Tibial nerve (tissue), 4 donors: ENCODE measurements at regions not wholly inside any gene's neighbourhood (a gene's known extent, or its start where the extent isn't known, plus 50 kb on each side); places are given as distances from the start of the nearest gene placed in this dataset.
"Not testable (repeated sequence)": the region's sequence is repeated elsewhere in the genome, so short reads cannot be mapped to it uniquely, and the experiment has no call there.

Experiments used
- DNase-seq, 2 donors: peaks; one replicate each; pipeline ENCODE4 v3.0.0-alpha.2; 2019; ENCODE audit warnings: low spot score in 2 of 2
- H3K27ac ChIP-seq, 4 donors: fragments of 200-600 bp; sonication (generic) in 3 of 4; one replicate each; pipeline ENCODE4 v1.5.1; 2017 to 2019; ENCODE audit warnings: mild to moderate bottlenecking in 1 of 4
- H3K27me3 ChIP-seq, 2 donors: fragments of 200-600 bp; sonication (generic) in 1 of 2; one replicate each; pipeline versions ENCODE4 v1.5.1 to v1.6.0; 2017 to 2019
- H3K36me3 ChIP-seq, 3 donors: fragments of 200-600 bp; sonication (generic); one replicate each; pipeline ENCODE4 v1.5.1; 2018 to 2019
- H3K4me1 ChIP-seq, 4 donors: fragments of 200-600 bp; sonication (generic) in 3 of 4; one replicate each; pipeline ENCODE4 v1.5.1; 2017 to 2019
- H3K4me3 ChIP-seq, 4 donors: fragments of 200-600 bp; sonication (generic) in 3 of 4; one replicate each; pipeline ENCODE4 v1.5.1; 2017 to 2019; ENCODE audit warnings: mild to moderate bottlenecking in 1 of 4, moderate library complexity in 1 of 4
- H3K9me3 ChIP-seq, 4 donors: fragments of 200-600 bp; sonication (generic) in 3 of 4; one replicate each; pipeline ENCODE4 v1.5.1; 2017 to 2019
- CTCF ChIP-seq, 5 experiments: fragments of 200-600 bp in 3 of 5; fragments of 450-650 bp in 2 of 5; sonication (generic) in 3 of 5; IDR thresholded peaks; one replicate each; pipeline ENCODE4 v1.5.1; 2016 to 2019; ENCODE audit warnings: antibody characterized with exemption in 5 of 5, mild to moderate bottlenecking in 3 of 5, moderate library complexity in 2 of 5
- EP300 ChIP-seq, 2 donors: sonication (generic); formaldehyde crosslinking; IDR thresholded peaks; one replicate each; pipeline ENCODE4 v1.6.1; 2017; ENCODE audit warnings: antibody characterized with exemption in 2 of 2, mild to moderate bottlenecking in 1 of 2
- POLR2A ChIP-seq, 2 donors: fragments of 450-650 bp; IDR thresholded peaks; one replicate each; pipeline ENCODE4 v1.6.1; 2017; ENCODE audit warnings: antibody characterized with exemption in 2 of 2, mild to moderate bottlenecking in 2 of 2, moderate library complexity in 2 of 2
- WGBS, 2 donors: methylation state at CpG; one replicate each; pipeline ENCODE4 v1.1.5; 2018; 5-methylcytosine and 5-hydroxymethylcytosine counted together

GRCh38 chr4:131721883-131722282 lies 1427.2 kb upstream of the PCDH10 start:
- DNase-seq = no peak
- peaks cover 0 to 3% (median 0%) of the 10 kb centered on the region in 4 donors for H3K9me3 ChIP-seq
- H3K27me3 ChIP-seq = no peaks in the 10 kb centered on the region
- H3K4me3 ChIP-seq = no peak overlapping the region
- no peak overlapping the region for H3K27ac ChIP-seq
- no peaks in the 10 kb centered on the region for H3K4me1 ChIP-seq
- WGBS, 2 donors = 88 to 100% methylated on average over 2 of the region's 2 CpGs
- no peaks in the 10 kb centered on the region for H3K36me3 ChIP-seq
- TF ChIP-seq CTCF (IDR thresholded peaks at IDR 0.05) (no peak), POLR2A (IDR thresholded peaks at IDR 0.05) (no peak), EP300 (IDR thresholded peaks at IDR 0.05) (no peak)

DNA sequence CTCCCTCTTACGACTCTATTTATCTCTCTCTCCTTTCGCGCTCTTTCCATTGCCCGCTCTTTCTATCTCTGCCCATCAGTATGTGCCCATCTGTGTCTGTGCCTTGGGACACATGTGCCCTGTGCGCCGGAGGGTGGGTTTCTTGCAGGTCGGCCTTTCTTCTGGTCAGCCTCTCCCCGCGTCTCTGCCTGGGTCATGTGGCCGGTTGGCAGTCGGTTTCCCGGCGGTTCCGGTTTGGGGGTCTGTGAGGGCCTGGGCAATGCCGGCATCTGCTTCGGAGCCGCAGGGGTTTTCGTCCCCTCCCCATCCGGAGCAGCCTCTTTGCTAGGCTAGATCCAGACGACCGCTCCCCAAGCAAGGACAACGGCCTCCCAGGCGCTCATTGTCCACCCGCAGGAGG lies 1426.0 kb upstream of the PCDH10 start:
- not testable (repeated sequence) for H3K36me3 ChIP-seq, DNase-seq, H3K4me1 ChIP-seq, H3K4me3 ChIP-seq, H3K27me3 ChIP-seq, H3K27ac ChIP-seq, H3K9me3 ChIP-seq
- 91 to 97% methylated on average over 9 to 14 of the region's 24 CpGs for WGBS, 2 donors

GRCh38 chr4:131724847-131725246 lies 1424.2 kb upstream of the PCDH10 start:
- H3K36me3 ChIP-seq, H3K27me3 ChIP-seq, H3K4me1 ChIP-seq, H3K9me3 ChIP-seq, H3K27ac ChIP-seq, H3K4me3 ChIP-seq: not testable (repeated sequence)
- 96% methylated on average over 33 of the region's 37 CpGs; no CpG with 5 or more reads in 1 of the 2 donors for WGBS, 2 donors
- peak in 1 of 2 donors; percentile 41 for DNase-seq

GRCh38 chr4:131725521-131725920 lies 1423.6 kb upstream of the PCDH10 start:
- not testable (repeated sequence) for H3K36me3 ChIP-seq, H3K4me3 ChIP-seq, H3K4me1 ChIP-seq, H3K27ac ChIP-seq, H3K9me3 ChIP-seq, DNase-seq, H3K27me3 ChIP-seq
- WGBS, 2 donors = 97 to 100% methylated on average over 13 to 19 of the region's 29 CpGs

- WGBS, 2 donors = 95 to 98% methylated on average over 15 to 22 of the region's 28 CpGs
- not testable (repeated sequence) for H3K36me3 ChIP-seq, DNase-seq, H3K4me3 ChIP-seq, H3K9me3 ChIP-seq, H3K27ac ChIP-seq, H3K4me1 ChIP-seq, H3K27me3 ChIP-seq
Measured at GRCh38 chr4:131726940-131727339, 1422.2 kb upstream of the PCDH10 start.

DNA sequence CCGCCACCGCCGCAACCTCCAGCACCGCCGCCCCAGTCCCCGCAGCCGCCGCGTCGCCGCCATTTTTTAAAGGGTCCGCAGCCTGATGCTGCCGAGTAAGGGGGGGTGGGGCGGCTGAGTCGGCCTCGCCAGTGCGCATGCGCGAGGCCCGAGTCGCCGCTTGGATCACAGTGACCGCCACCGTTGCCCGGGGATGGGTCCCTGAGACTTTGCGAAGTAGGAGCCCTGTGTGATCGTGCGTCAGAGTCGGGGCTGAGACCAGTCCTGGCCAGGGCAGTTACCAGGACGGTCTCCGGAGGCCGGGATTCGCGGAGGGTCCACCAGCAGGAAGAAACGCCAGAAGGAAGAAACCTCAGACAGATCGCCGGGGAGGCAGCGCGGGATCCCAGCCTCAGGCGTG lies 1421.7 kb upstream of the PCDH10 start:
- DNase-seq, H3K4me1 ChIP-seq, H3K9me3 ChIP-seq, H3K27ac ChIP-seq, H3K4me3 ChIP-seq, H3K27me3 ChIP-seq, H3K36me3 ChIP-seq: not testable (repeated sequence)
- 91 to 97% methylated on average over 16 to 29 of the region's 40 CpGs for WGBS, 2 donors

- H3K4me3 ChIP-seq, H3K36me3 ChIP-seq, DNase-seq, H3K4me1 ChIP-seq, H3K27me3 ChIP-seq, H3K9me3 ChIP-seq, H3K27ac ChIP-seq: not testable (repeated sequence)
- 95 to 98% methylated on average over 23 to 28 of the region's 30 CpGs for WGBS, 2 donors
Measured at GRCh38 chr4:131729205-131729604, 1419.9 kb upstream of the PCDH10 start.

DNA sequence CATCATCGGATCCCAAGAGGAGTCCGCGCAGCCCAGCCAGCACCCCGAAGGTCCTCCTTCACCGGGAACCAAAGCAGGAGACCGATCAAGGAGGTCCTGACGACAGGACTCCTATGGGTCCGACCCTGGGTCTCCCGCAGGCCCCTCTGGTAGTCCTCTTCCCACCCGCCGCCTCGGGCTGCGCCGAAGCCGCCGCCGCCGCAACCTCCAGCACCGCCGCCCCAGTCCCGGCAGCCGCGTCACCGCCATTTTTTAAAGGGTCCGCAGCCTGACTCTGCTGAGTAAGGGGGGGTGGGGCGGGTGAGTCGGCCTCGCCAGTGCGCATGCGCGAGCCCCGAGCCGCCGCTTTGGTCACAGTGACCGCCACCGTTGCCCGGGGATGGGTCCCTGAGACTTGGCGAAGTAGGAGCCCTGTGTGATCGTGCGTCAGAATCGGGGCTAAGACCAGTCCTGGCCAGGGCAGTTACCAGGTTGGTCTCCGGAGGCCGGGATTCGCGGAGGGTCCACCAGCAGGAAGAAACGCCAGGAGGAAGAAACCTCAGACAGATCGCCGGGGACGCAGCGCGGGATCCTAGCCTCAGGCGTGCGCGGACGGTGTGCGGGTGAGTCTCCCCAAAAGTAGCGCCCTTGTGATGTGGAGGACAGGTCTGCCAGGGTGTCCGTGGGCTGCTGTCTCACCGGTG lies 1419.2 kb upstream of the PCDH10 start:
- H3K4me1 ChIP-seq, H3K9me3 ChIP-seq, H3K27me3 ChIP-seq, H3K27ac ChIP-seq, H3K4me3 ChIP-seq, DNase-seq, H3K36me3 ChIP-seq: not testable (repeated sequence)
- 95 to 96% methylated on average over 27 to 59 of the region's 59 CpGs for WGBS, 2 donors

DNA sequence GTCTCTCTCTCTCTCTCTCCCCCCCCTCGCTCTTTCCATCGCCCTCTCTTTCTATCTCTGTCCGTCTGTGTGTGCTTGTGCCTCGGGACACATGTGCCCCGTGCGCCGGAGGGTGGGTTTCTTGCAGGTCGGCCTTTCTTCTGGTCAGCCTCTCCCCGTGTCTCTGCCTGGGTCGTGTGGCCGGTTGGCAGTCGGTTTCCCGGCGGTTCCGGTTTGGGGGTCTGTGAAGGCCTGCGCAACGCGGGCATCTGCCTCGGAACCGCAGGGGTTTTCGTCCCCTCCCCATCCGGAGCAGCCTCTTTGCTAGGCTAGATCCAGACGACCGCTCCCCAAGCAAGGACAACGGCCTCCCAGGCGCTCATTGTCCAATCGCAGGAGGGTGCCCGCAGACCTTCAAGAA lies 1418.5 kb upstream of the PCDH10 start:
- not testable (repeated sequence) for H3K27ac ChIP-seq, H3K9me3 ChIP-seq, H3K4me1 ChIP-seq, H3K27me3 ChIP-seq, DNase-seq, H3K4me3 ChIP-seq, H3K36me3 ChIP-seq
- WGBS, 2 donors = 93 to 97% methylated on average over 22 to 27 of the region's 28 CpGs

- H3K27me3 ChIP-seq, H3K4me1 ChIP-seq, H3K9me3 ChIP-seq, DNase-seq, H3K27ac ChIP-seq, H3K36me3 ChIP-seq, H3K4me3 ChIP-seq: not testable (repeated sequence)
- 98 to 99% methylated on average over 8 to 33 of the region's 47 CpGs for WGBS, 2 donors
Measured at GRCh38 chr4:131732034-131732630, 1417.0 kb upstream of the PCDH10 start.

DNA sequence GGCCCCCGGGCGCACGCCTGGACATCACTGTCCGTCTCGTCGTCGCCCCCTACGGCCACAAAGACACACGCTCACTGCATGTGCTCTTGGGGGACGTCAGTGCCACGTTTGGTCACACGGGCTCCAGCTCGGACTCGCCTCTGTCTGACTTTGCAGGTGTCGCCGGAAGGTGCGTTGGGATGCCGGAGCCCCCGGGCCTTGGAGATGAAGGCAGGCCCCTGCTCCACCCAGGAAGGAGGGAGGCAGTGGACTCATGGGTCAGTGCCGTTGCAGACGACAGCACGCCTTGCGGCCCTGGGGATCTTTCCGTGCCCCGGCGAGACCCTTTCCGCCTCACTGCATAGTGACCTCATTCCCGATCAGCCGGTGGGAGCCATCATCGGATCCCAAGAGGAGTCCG lies 1414.8 kb upstream of the PCDH10 start:
- not testable (repeated sequence) for H3K36me3 ChIP-seq, H3K27me3 ChIP-seq, H3K4me1 ChIP-seq, H3K9me3 ChIP-seq, H3K4me3 ChIP-seq, H3K27ac ChIP-seq, DNase-seq
- 99 to 100% methylated on average over 6 to 14 of the region's 31 CpGs for WGBS, 2 donors

DNA sequence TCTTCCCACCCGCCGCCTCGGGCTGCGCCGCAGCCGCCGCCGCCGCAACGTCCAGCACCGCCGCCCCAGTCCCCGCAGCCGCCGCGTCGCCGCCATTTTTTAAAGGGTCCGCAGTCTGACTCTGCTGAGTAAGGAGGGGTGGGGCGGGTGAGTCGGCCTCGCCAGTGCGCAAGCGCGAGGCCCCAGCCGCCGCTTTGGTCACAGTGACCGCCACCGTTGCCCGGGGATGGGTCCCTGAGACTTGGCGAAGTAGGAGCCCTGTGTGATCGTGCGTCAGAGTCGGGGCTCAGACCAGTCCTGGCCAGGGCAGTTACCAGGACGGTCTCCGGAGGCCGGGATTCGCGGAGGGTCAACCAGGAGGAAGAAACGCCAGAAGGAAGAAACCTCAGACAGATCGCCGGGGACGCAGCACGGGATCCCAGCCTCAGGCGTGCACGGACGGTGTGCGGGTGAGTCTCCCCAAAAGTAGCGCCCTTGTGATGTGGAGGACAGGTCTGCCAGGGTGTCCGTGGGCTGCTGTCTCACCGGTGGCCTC lies 1414.2 kb upstream of the PCDH10 start:
- not testable (repeated sequence) for H3K4me1 ChIP-seq, H3K27ac ChIP-seq, H3K27me3 ChIP-seq, H3K9me3 ChIP-seq, H3K4me3 ChIP-seq, H3K36me3 ChIP-seq
- DNase-seq = peak in 1 of 2 donors; percentile 46
- WGBS, 2 donors = 88 to 97% methylated on average over 18 to 22 of the region's 51 CpGs

DNA sequence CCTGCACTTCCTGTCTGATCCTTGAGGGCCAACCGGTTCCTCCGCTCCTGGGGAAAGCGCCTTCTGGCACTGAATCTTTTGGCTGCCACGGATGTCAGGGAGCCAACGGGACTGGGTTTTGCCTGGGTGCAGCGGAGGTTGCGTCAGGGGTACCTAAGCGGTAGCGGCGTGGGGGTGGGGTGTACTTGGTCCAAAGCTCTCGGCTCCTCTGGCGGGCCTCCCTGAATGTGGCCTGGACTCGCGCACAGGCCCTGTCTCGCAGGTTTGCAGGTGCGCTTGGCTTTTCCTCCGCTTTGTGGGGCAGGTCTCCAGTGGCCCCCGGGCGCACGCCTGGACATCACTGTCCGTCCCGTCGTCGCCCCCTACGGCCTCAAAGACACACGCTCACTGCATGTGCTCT lies 1410.1 kb upstream of the PCDH10 start:
- not testable (repeated sequence) for H3K27ac ChIP-seq, H3K4me3 ChIP-seq, DNase-seq, H3K4me1 ChIP-seq, H3K9me3 ChIP-seq, H3K27me3 ChIP-seq, H3K36me3 ChIP-seq
- WGBS, 2 donors = no CpG with 5 or more reads among the region's 26 CpGs
